Natural killer cell treated with Interleukin-12 subunit alpha and Interleukin-12 subunit beta and Interleukin-15 and Interleukin-18, amount 100 ng/mL, for 72 hours (primary cell): ENCODE measurements at regions not wholly inside any gene's neighbourhood (a gene's known extent, or its start where the extent isn't known, plus 50 kb on each side); places are given as distances from the start of the nearest gene placed in this dataset.
"Not testable (repeated sequence)": the region's sequence is repeated elsewhere in the genome, so short reads cannot be mapped to it uniquely, and the experiment has no call there.

Source experiments
- ATAC-seq, 2 donors: fragments of 150-1000 bp; cut with Tn5 transposase in 1 of 2; sonication (Bioruptor Pico), chemical (Tn5 transposase) in 1 of 2; 2 replicates each; pipeline ENCODE4 v1.10.0; 2021
- DNase-seq: peaks from one replicate; pipeline ENCODE4 v3.0.0; 2022; ENCODE audit warnings: low spot score
- H3K27ac Mint-ChIP-seq, 2 donors: 1 replicate in 1 of 2; 2 replicates in 1 of 2; pipeline ENCODE4 v1.8.0; 2022; ENCODE audit warnings: mixed read lengths in 2 of 2, mild to moderate bottlenecking in 1 of 2, moderate library complexity in 1 of 2
- H3K27me3 Mint-ChIP-seq, 2 donors: 1 replicate in 1 of 2; 2 replicates in 1 of 2; pipeline ENCODE4 v1.8.0; 2022; ENCODE audit warnings: mixed read lengths in 2 of 2
- H3K36me3 Mint-ChIP-seq: one replicate; pipeline ENCODE4 v1.8.0; 2022; ENCODE audit warnings: mixed read lengths
- H3K4me1 Mint-ChIP-seq, 2 donors: 1 replicate in 1 of 2; 2 replicates in 1 of 2; pipeline ENCODE4 v1.8.0; 2022; ENCODE audit warnings: low read depth in 2 of 2, mixed read lengths in 2 of 2, mild to moderate bottlenecking in 1 of 2
- H3K4me3 Mint-ChIP-seq: one replicate; pipeline ENCODE4 v1.8.0; 2022; ENCODE audit warnings: mixed read lengths
- H3K9me3 Mint-ChIP-seq: 2 replicates; pipeline ENCODE4 v1.8.0; 2022; ENCODE audit warnings: mixed read lengths

- Mint-ChIP-seq H3K9me3 (peaks cover 4% of the 10 kb centered on the region), H3K27me3 (no peaks in the 10 kb centered on the region), H3K4me3 (no peak overlapping the region), H3K36me3 (peaks cover 8% of the 10 kb centered on the region), H3K4me1 (peaks cover 10 to 14% of the 10 kb centered on the region in 2 donors), H3K27ac (no peak overlapping the region)
- DNase-seq, result no peak
- ATAC-seq, result no peak
Observed at GRCh38 chr2:8134473-8134932, 547.4 kb upstream of the ID2 start.

- H3K27ac Mint-ChIP-seq, result no peak overlapping the region
- DNase-seq (no peak), ATAC-seq (no peak)
- H3K27me3 Mint-ChIP-seq, result no peaks in the 10 kb centered on the region
- peaks cover 14% of the 10 kb centered on the region for H3K36me3 Mint-ChIP-seq
- peaks cover 4% of the 10 kb centered on the region for H3K9me3 Mint-ChIP-seq
- H3K4me1 Mint-ChIP-seq, result peaks cover 17 to 19% of the 10 kb centered on the region in 2 donors
- H3K4me3 Mint-ChIP-seq, result no peak overlapping the region
Observed at GRCh38 chr2:8134985-8135682, 546.7 kb upstream of the ID2 start.

DNA sequence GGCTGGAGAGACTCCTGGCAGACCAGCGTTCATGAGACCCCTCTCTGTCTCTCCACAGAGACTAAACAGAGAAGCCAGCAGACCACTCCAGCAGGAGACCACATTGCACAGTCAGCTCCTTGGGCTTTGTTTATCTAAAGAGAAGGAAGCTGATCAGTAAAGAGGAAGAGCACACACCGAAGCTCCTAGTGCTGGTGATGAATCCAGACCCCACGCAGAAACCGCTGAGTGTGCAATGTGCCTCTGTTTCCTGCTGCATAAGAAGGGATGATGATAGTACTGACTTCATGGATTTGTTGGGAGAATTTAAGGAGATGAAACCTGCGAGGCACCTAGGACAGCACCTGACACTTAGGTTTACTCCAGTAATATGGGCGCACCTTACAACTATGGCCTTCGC is 544.1 kb upstream of the ID2 start:
- Mint-ChIP-seq H3K27me3 (no peaks in the 10 kb centered on the region), H3K9me3 (peaks cover 4% of the 10 kb centered on the region), H3K4me3 (no peak overlapping the region), H3K4me1 (peaks cover 18 to 21% of the 10 kb centered on the region in 2 donors), H3K27ac (no peak overlapping the region), H3K36me3 (peaks cover 16% of the 10 kb centered on the region)
- no peak for DNase-seq
- no peak for ATAC-seq

GRCh38 chr2:8138525-8138922 is 543.3 kb upstream of the ID2 start:
- Mint-ChIP-seq H3K4me1 (peaks cover 18 to 21% of the 10 kb centered on the region in 2 donors), H3K9me3 (peaks cover 4% of the 10 kb centered on the region), H3K27me3 (no peaks in the 10 kb centered on the region), H3K4me3 (no peak overlapping the region), H3K36me3 (peaks cover 16% of the 10 kb centered on the region), H3K27ac (no peak overlapping the region)
- ATAC-seq, result no peak
- DNase-seq, result no peak

DNA sequence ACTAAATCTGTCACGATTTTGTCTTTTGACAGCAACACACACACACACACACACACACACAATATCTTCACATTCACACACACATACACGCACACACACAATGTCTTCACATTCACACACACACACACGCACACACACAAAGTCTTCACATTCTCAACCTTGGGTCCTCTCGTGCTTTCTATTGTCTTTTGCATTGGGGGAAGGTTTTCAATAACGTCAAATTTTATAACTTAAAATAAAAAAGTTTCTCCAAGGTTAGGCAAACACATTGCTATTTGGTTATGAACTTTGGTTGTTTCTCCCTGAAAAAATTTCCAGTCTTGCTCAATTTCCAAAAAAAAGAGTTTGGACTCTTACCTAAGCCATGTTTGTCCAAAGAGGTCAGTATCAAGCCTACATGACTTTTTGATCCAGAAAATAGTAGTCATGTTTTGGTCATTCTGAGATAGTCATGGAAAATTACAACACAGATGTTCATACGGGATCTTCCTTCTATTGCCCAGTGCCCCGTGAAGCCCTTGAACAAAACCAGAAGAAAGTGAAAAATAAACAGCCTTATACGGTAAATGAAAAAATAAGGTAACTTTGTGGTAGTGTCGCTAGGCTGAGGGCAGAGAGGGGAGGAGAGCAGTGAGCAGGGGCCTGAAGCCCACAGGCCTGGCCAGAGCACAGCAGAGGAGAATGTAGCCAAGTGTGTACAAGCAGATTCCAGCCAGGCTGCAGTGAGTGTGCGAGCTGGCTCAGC is 542.8 kb upstream of the ID2 start:
- peak overlapping the region in 1 of 2 donors; percentile 21 for H3K27ac Mint-ChIP-seq
- no peak overlapping the region for H3K4me3 Mint-ChIP-seq
- H3K36me3 Mint-ChIP-seq, result peaks cover 16% of the 10 kb centered on the region
- DNase-seq (no peak), ATAC-seq (no peak)
- H3K27me3 Mint-ChIP-seq, result no peaks in the 10 kb centered on the region
- H3K9me3 Mint-ChIP-seq, result peaks cover 4% of the 10 kb centered on the region
- peaks cover 18 to 19% of the 10 kb centered on the region in 2 donors for H3K4me1 Mint-ChIP-seq

DNA sequence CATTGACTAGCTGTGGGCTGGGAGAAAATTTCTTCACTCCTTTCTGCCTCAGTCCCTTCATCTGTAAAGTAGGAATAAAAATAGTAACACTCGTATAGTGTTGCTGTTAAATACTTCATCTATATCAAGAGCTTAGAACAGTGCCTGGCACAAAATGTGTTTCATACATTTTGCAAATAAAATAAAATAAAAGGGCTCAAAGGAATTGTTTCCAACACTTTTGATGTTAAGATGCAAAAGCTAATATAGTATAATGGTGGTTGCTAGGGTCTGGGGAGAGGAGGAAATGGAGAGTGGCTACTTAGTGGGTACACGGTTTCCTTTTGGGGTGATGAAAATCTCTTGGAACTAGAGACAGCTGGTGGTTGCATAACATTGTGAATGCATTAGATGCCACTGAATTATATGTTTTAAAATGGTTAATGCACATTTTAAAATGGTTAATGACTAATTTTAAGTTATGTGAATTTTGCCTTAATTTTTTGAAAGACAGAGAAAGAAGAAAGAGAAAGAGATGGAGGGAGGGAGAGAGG is 542.1 kb upstream of the ID2 start:
- no peak overlapping the region for H3K4me3 Mint-ChIP-seq
- H3K4me1 Mint-ChIP-seq, result peaks cover 21 to 25% of the 10 kb centered on the region in 2 donors
- peaks cover 19% of the 10 kb centered on the region for H3K36me3 Mint-ChIP-seq
- no peaks in the 10 kb centered on the region for H3K27me3 Mint-ChIP-seq
- DNase-seq (no peak), ATAC-seq (no peak)
- H3K9me3 Mint-ChIP-seq, result peaks cover 4% of the 10 kb centered on the region
- peak overlapping the region in 1 of 2 donors; percentile 21 for H3K27ac Mint-ChIP-seq

DNA sequence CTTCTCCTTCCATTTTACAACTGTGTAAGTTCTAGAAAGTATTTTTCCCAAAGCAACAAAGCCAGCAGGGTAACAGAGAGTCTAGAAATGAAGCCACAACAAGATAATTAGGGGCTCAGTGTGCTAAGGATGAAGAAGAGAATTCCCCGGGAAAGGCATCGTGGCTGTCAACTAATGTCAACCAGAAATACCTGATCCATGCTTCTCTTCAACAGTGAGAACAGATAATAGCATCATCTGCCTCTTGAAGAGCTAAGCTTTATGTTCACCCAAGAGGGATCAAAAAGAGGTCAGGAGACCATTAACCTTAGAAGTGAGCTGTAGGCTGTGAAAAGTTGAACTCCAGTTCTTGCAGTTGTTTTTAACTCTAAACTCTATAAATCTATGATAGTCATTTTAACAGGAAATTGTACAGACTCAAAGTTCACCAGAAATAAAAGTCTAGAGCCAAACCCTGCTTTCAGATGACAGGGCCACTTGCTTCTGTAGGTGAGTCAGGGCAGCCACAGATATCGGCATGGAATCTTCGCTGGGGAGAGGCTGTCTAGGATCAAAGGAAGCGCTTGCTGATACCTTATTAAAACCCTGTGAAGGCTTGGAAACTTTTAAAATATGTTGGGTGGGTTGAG is 540.7 kb upstream of the ID2 start:
- Mint-ChIP-seq H3K4me3 (no peak overlapping the region), H3K9me3 (peaks cover 4% of the 10 kb centered on the region), H3K36me3 (peaks cover 20% of the 10 kb centered on the region), H3K27ac (no peak overlapping the region), H3K4me1 (peaks cover 29 to 32% of the 10 kb centered on the region in 2 donors), H3K27me3 (no peaks in the 10 kb centered on the region)
- DNase-seq (no peak), ATAC-seq (no peak)

DNA sequence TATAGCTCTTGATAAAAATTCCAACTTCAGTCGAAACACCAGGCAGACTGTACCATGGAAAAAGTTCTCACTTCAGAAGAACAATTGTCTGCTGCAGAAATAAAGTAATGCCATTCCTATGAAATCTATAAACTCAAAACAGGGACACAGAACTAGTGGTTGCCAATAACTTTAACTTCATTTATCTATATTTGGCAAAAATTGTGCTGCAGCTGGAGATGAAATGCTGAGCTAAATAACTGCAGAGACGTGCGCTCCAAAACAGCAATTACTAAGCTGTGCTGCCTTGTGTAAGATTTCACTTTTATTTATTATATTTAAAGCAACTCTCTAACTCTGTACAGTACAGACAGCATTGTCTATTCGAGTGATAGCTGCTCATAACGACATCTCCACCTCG is 540.1 kb upstream of the ID2 start:
- H3K4me3 Mint-ChIP-seq, result no peak overlapping the region
- DNase-seq (no peak), ATAC-seq (no peak)
- H3K27ac Mint-ChIP-seq, result no peak overlapping the region
- H3K4me1 Mint-ChIP-seq, result peaks cover 32 to 34% of the 10 kb centered on the region in 2 donors
- peaks cover 4% of the 10 kb centered on the region for H3K9me3 Mint-ChIP-seq
- H3K27me3 Mint-ChIP-seq, result no peaks in the 10 kb centered on the region
- H3K36me3 Mint-ChIP-seq, result peaks cover 20% of the 10 kb centered on the region

GRCh38 chr2:8142461-8142860 is 539.4 kb upstream of the ID2 start:
- ATAC-seq, result no peak
- Mint-ChIP-seq H3K36me3 (peaks cover 20% of the 10 kb centered on the region), H3K27me3 (no peaks in the 10 kb centered on the region), H3K4me1 (peaks cover 32 to 33% of the 10 kb centered on the region in 2 donors), H3K4me3 (no peak overlapping the region), H3K9me3 (peaks cover 4% of the 10 kb centered on the region), H3K27ac (no peak overlapping the region)
- no peak for DNase-seq

GRCh38 chr2:8144131-8144631 is 537.7 kb upstream of the ID2 start:
- Mint-ChIP-seq H3K27ac (peak overlapping the region in 1 of 2 donors; percentile 48), H3K27me3 (no peaks in the 10 kb centered on the region)

DNA sequence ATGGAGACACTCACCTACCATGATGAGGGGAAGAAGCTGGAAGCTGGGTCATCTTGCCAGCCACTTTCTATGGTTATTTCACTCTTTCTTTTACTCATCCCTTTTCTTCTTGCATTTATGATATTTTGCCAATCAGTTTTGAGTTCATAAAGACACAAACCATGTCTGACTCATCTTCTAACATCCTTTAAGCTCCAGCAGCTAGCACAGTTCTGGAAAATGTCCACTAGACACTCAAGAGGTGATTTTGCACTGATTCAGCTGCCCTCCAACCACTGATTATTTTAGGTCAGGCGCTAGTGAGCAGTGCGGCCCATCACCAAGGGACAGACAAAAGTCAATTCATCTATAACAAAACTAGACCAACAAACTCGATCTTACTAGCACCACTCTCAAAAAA is 537.1 kb upstream of the ID2 start:
- Mint-ChIP-seq H3K4me3 (no peak overlapping the region), H3K27ac (peak overlapping the region in 1 of 2 donors; percentile 48), H3K9me3 (no peaks in the 10 kb centered on the region), H3K4me1 (peaks cover 31 to 32% of the 10 kb centered on the region in 2 donors), H3K36me3 (peaks cover 10% of the 10 kb centered on the region), H3K27me3 (no peaks in the 10 kb centered on the region)
- DNase-seq (no peak), ATAC-seq (no peak)

More at GRCh38 chr2:8144131-8144631, 537.7 kb upstream of the ID2 start:
- ATAC-seq, result no peak
- no peak for DNase-seq
- peaks cover 35 to 38% of the 10 kb centered on the region in 2 donors for H3K4me1 Mint-ChIP-seq
- H3K9me3 Mint-ChIP-seq, result no peaks in the 10 kb centered on the region
- no peak overlapping the region for H3K4me3 Mint-ChIP-seq
- H3K36me3 Mint-ChIP-seq, result peaks cover 13% of the 10 kb centered on the region

DNA sequence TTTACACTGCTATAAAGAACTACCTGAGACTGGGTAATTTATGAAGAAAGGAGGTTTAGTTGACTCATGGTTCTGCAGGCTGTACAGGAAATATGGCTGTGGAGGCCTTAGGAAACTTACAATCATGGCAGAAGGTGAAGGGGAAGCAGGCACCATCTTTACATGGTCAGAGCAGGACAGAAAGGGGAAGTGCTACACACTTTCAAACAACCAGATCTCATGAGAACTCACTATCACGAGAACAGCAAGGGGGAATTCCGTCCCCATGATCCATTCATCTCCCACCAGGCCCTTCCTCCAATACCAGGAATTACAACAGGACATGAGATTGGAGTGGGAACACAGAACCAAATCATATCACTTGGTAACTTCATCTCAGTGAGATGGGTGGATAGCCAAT is 536.5 kb upstream of the ID2 start:
- not testable (repeated sequence) for H3K4me3 Mint-ChIP-seq, H3K36me3 Mint-ChIP-seq, H3K9me3 Mint-ChIP-seq, ATAC-seq, H3K27me3 Mint-ChIP-seq, DNase-seq
- peak overlapping the region in 1 of 2 donors; percentile 48 for H3K27ac Mint-ChIP-seq
- H3K4me1 Mint-ChIP-seq, result peaks cover 25 to 26% of the 10 kb centered on the region in 2 donors

DNA sequence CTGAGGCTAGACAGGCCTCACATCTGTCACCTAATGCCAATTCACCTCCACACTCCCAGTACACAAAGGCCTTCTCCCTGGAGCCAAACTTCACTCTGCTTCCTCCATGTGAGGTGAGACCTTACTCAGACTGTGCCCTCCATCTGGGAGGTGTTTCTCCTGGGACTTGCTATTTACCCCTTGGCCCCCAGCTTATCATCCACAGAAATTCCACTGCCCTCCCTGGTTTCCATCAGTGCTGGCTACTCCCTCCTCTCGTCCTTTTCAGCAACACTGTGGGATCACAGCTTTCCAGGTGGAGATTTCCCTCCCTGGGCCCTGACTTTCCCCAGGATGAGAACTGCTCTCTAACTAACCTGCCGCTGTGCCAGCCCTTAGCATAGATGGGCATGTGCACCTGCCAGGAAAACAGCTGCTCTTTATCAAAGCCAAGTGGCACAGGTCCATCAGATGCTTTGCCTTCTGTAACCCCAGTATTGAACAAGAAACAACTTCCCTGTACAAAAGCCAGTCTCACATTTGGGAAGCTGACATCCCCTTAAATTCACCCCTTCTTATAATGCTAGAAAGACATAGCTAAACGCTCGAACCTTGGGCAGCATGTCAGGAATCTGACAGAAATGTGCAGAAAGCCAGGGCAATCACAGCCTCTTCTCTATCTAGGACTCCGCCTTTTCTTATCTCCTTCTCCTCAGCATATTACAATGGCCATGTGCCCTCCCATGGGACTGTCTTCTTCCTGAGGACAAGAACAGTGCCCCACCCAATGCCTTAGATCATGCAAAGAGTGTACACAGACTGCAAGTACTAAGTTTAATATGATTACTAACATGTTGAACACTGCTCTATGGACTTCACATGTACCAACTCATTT is 535.5 kb upstream of the ID2 start:
- Mint-ChIP-seq H3K4me1 (peaks cover 25 to 29% of the 10 kb centered on the region in 2 donors), H3K27me3 (no peaks in the 10 kb centered on the region), H3K9me3 (no peaks in the 10 kb centered on the region), H3K4me3 (no peak overlapping the region), H3K27ac (peak overlapping the region in 1 of 2 donors; percentile 7), H3K36me3 (peaks cover 4% of the 10 kb centered on the region)
- no peak for ATAC-seq
- DNase-seq, result no peak
